ENCODE measurements at regions not wholly inside any gene's neighbourhood (a gene's known extent, or its start where the extent isn't known, plus 50 kb on each side); places are given as distances from the start of the nearest gene placed in this dataset.
A peak's percentile ranks its signal among the peaks of the same experiment; 100 is the strongest.
"Not testable (repeated sequence)": the region's sequence is repeated elsewhere in the genome, so short reads cannot be mapped to it uniquely, and the experiment has no call there.

DNA sequence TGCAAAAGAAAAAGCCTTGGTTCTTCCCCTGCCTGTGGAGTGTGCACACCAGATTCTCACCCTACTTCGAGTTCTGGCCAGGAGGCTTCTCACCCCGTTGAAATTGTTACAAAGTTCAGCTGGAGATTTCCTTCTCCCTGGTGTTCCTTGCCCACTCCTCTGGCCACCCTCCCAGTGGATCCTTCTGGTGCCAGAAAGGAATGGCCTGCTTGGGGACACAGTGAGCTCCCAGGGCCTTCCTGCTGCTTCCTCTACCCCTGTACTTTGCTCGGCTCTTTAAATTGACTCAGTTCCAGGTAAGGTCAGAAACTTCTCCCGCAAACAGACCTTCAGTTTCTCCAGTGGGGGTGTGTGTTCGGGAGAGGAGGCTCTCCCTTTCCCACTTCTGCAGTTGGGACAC is 140.1 kb upstream of the CFAP20DC start:
- DNase-seq (ENCODE audit: low spot score), result no peak

DNA sequence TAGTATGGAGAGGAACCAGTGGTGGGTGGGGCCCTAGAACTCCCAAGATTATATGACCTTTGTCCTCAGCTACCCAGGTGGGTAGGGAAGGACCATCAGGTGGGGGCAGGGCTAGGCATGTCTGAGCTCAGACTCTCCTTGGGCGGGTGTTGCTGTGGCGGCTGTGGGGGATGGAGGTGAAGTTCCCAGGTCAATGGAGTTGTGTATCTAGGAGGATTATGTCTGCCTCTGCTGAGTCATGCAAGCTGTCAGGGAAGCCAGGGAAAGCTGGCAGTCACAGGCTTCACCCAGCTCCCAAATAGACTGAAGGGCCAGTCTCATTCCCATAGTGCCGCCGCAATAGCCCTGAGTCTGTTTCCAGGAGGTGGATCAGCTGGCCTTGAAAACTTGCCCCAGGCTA is 139.7 kb upstream of the CFAP20DC start:
- DNase-seq (ENCODE audit: low spot score), result peak; percentile 10

GRCh38 chr3:59186725-59187124 is 136.9 kb upstream of the CFAP20DC start:
- no peak for DNase-seq (ENCODE audit: low spot score)

DNA sequence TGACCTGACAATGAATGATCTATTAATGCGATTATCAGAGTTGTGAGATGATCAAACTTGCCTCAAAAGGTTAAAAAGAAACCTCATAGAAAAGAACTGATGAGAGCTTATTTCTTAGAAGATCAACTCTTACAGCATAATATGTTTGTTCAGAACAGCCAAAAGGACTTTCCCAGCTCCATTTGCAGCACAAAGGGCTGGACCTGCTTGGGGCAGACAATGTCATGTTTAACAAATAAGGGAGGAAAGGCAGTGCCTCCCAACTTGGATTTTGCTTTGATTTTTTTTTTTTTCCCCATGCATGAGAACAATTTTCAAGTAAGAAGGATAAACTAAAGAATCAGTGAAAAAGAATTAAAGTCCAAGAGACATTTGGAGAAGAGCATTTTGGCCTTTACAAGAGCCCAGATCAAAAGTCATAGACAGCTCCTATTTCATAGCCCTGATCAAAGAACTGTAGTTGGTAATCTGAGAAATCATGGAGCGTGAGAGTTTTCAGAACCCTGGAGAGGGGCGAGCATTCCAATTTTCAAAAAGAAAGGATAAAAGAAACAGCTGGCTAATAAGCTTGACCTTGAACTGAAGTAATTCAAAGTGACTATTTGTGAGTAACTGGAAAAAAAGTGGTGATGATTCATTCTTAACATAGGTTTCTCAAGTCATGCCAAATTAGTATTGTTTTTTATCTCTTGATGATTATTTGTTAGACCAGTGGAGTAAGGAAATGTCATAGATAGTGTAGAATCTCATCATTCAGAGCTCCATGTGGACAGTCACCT is 136.0 kb upstream of the CFAP20DC start:
- DNase-seq (ENCODE audit: low spot score), result no peak

DNA sequence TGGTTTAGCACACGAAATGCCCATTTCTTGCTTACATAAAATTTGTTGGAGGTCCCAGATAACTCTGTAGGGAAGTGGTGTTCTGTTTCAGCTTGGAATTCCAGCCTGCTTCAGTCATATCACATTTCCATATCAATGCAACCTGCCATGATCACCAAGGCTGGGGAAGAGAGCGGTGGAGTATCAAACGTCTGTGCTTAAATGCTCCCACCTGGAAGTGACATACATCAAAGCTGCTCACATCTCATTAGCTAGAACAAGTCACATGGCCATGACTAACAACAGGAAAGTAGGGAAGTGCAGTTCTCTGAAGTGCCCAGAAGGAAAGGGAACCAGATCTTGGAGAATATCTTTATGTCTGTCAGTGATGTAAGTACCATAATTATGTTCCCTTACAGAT is 130.2 kb upstream of the CFAP20DC start:
- DNase-seq (ENCODE audit: low spot score), result no peak

DNA sequence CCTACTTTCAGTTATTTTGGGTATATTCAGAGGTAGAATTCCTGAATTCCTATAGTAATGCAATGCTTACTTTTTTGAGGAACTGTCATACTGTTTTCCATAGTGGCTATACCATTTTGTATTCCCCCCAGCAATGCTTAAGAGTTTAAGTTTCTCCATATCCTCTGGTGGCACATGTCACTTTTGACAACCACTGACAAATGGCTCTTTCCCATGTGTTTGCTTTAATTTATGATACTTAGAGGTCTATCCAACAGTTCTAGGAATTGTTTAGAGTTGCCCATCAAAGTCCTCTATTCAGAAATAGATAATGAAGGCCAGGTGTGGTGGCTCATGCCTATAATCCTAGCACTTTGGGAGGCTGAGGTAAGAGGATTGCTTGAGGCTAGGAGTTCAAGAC is 128.9 kb upstream of the CFAP20DC start:
- no peak for DNase-seq (ENCODE audit: low spot score)

DNA sequence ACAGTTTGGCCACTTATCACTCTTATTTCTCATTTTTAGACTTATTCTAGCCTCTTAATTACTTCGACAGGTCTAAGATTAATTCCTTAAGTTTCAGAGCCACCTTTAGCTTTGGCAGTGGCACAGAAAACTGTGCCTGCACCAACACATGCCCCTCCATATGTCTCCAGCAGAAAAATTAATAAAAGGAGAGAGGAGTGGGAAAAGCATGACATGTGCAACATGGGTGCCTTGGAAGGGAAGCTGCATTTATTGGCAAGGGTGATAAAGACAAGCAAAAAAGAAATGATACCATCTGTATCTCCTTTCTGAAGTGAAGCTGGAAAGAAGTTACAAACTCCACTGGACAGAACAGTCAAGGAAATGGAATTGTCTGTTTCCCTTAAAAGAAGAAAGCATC is 121.7 kb upstream of the CFAP20DC start:
- no peak for DNase-seq (ENCODE audit: low spot score)

GRCh38 chr3:59170166-59170565 is 120.3 kb upstream of the CFAP20DC start:
- DNase-seq (ENCODE audit: low spot score), result not testable (repeated sequence)

DNA sequence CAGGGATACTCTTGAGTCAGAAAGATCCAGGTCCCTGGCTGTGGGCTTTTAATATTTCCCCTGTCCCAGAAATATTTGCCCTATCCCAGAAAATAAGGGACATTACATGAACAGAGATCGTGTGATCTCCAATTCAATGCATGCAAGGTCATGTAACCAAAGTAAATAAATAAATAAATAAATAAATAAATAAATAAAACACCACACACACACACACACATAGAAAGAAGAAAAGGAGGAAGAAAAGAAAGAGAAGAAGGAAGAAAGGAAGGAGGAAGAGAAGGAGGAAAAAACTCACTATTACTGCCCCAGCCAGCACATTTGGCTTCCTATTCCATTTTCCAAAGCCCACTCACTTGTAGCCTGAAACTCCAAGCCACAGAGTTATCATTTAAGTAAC is 117.9 kb upstream of the CFAP20DC start:
- DNase-seq (ENCODE audit: low spot score), result no peak

DNA sequence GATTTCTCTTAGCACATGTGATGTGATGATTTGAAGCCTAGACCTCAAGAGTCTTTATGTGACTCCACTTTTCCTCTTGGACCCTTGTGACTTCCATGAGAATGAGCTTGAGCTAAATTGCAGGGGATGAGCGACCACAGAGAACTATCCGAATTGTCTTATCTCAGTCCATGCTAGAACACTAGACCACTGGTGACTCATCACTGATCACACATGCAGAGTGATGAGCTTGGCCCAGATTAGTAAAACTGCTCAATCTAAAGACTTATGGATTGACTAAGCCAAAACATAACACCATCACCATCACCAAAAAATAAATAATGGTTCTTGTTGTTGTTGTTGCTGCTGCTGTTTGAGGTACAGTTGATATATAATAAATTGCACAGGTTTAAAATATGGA is 114.1 kb upstream of the CFAP20DC start:
- no peak for DNase-seq (ENCODE audit: low spot score)

- no peak for DNase-seq (ENCODE audit: low spot score)
These were observed 111.2 kb upstream of the CFAP20DC start for GRCh38 chr3:59161048-59161447.

DNA sequence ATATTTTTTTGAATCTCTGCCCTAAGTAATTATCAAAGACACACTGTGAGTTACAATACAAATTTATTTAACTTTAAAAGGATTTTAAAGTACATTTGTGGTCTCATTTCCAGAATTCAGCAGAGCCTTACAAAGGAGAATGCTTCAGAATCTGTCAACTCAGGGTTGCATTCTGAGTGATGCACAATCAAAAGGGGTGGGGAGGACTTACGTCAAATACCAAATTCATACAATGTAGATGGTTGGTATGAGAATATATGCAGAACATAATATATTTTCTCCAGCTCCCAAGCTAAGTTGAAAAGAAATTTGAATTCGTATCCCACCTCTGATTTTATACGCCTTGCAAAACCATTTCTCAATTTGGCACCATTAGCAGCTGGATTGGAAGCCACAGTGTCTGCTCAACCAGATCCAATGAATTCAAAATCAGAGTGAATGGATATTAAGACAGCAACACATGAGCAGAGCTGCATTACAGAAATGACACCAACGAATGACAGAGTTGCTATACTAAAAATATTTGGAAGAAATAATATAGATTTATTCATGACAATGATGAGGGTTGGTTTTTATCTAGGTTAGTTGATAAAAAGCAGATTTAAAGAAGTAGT is 110.4 kb upstream of the CFAP20DC start:
- no peak for DNase-seq (ENCODE audit: low spot score)

GRCh38 chr3:59153648-59154047 is 103.8 kb upstream of the CFAP20DC start:
- DNase-seq (ENCODE audit: low spot score), result no peak

- DNase-seq (ENCODE audit: low spot score), result no peak
These were observed 103.1 kb upstream of the CFAP20DC start for GRCh38 chr3:59152943-59153342.

- DNase-seq (ENCODE audit: low spot score), result no peak
These were observed 100.2 kb upstream of the CFAP20DC start for GRCh38 chr3:59150039-59150438.

- no peak for DNase-seq (ENCODE audit: low spot score)
These were observed 99.3 kb upstream of the CFAP20DC start for GRCh38 chr3:59149166-59149565.

DNA sequence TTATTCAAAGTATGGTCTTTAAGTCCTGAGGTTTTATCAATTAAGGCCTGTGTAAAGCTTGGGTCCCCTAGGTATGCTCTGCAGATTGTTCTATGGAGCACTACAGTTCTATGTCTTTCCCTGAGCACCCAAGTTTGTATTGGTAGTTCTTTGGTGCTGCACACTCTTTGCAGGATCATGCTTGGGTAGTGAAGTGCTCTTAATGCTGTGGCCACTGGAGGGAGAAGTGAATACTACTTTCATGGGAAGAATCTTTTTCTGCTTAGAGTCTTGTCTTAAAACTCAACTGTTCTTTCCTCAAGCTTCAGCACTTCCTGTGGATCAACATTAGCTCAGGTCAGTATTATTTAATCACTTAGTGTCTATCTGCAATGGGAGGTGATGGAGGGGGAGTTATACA is 93.6 kb upstream of the CFAP20DC start:
- no peak for DNase-seq (ENCODE audit: low spot score)

DNA sequence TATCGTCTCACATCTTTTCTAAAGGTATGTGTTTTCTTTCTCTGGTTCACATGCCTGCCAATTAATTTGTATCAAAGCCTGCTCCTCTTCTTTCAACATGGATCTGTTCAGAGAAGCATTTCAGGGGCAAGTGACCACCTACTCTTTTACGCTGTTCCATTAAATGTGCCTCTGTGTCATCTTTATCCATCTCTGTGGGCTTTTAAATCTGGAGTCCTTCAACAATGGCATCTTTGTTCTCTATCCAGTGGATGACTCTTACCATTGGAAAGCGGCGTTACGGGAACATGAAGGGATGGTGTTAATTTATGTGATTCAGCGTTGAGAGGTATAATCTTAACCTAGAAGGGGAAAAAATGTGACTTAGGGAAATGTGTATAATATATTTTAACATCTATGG is 92.7 kb upstream of the CFAP20DC start:
- DNase-seq (ENCODE audit: low spot score), result no peak

DNA sequence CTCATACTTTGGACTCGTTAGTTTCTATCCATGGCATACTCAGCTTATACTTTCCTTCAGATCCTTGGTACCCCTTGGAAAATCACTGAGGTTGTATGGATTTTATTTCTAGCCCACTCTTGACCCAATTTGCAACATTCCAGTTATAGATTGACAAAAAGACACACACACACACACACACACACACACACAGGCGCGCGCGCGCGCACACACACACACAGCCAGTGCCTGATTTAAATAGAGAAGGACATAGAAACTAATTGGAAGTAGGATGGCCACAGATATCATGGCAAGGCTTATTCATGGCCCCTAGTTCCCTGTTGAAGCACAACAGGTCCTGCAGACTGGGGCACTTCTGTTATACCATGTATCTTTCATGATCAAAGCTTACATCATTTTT is 89.1 kb upstream of the CFAP20DC start:
- DNase-seq (ENCODE audit: low spot score), result no peak

DNA sequence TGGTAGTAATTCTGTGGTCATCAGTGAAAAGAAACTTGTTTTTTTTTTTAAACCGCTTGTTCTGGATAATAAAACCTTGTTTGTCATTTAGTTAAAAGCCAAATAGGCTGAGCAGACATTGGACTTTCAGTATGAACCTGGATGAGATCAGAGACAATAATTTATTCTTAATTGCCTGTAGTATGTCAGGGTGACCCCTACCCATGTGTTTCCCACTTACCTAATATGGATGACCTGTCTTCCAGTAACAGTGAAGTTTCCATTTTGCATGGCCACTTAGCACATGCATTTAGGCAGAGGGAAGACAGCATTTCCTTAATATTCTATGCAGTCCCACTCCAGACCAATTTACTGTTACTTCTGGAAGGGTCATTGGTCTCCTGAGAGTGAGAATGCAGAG is 87.6 kb upstream of the CFAP20DC start:
- no peak for DNase-seq (ENCODE audit: low spot score)

DNA sequence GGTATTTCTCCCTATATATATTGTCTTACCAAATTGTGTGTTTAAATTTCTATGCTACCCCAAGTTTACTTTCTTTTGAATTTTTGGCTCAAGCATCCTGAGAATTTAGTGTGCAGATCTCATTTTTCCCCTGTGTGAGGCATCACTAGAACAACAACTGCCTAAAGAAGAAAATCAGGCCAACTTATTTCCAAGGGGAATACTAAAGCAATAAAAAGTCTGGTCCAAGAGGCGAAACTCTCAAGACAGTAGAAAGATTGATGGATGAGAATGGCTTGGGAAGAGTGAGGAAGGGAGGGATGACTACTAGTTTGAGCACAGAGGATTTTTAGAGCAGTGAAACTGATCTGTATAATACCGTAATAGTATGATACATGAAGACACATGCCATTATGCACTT is 86.3 kb upstream of the CFAP20DC start:
- DNase-seq (ENCODE audit: low spot score), result no peak

- no peak for DNase-seq (ENCODE audit: low spot score)
These were observed 85.3 kb upstream of the CFAP20DC start for GRCh38 chr3:59135096-59135495.

DNA sequence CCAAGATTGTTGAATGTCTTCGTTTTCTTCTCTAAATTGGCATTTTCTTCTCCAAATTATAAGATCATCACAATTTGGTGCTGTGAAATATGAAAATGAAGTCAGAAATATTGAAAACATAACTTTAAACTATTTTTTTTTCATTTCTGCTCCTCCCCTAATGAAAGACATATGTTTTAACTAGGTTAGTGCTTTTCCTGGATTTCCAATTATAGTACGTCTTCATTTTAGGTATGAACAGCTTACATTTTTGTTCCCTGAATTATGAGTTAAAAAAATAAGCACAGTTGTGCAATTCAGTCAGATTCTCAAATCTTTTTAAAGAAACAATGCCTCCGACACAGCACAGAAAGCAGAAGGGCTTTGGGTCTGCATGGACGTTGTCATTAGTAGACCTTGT is 83.5 kb upstream of the CFAP20DC start:
- DNase-seq (ENCODE audit: low spot score), result no peak

All from LoVo (cell line).